H1 (cell line): ENCODE measurements at regions not wholly inside any gene's neighbourhood (a gene's known extent, or its start where the extent isn't known, plus 50 kb on each side); places are given as distances from the start of the nearest gene placed in this dataset.

Experiments used
- ATF2 ChIP-seq: IDR thresholded peaks from 2 replicates; pipeline ENCODE4 v1.6.1; 2012; ENCODE audit warnings: low read length, inconsistent platforms
- ATF3 ChIP-seq: IDR thresholded peaks from 2 replicates; pipeline ENCODE4 v1.6.1; 2011; ENCODE audit warnings: low read depth, mild to moderate bottlenecking, low read length; ENCODE audit not compliant: insufficient read depth
- CHD7 ChIP-seq: fragments of 300-600 bp; sonication (generic); IDR thresholded peaks from 2 replicates; pipeline ENCODE4 v1.7.1; 2012; ENCODE audit warnings: low read length, moderate library complexity, mild to moderate bottlenecking, inconsistent platforms; ENCODE audit not compliant: insufficient replicate concordance
- HDAC6 ChIP-seq: IDR thresholded peaks from one replicate; pipeline ENCODE4 v1.7.1; 2012; ENCODE audit warnings: low read depth, mild to moderate bottlenecking, inconsistent platforms, low read length, moderate library complexity
- PHF8 ChIP-seq: fragments of 200-600 bp; sonication (generic); conservative IDR thresholded peaks from 2 replicates; pipeline ENCODE4 v1.7.1; 2012; ENCODE audit warnings: low read depth, mild to moderate bottlenecking, inconsistent platforms, low read length, moderate library complexity
- POU5F1 ChIP-seq: IDR thresholded peaks from 2 replicates; pipeline ENCODE4 v1.6.1; 2011; ENCODE audit warnings: low read depth, mild to moderate bottlenecking, low read length, moderate library complexity
- RBBP5 ChIP-seq: IDR thresholded peaks from 2 replicates; pipeline ENCODE4 v1.7.1; 2012; ENCODE audit warnings: low read depth, mild to moderate bottlenecking, inconsistent platforms, low read length, moderate library complexity, borderline replicate concordance
- SIX5 ChIP-seq: IDR thresholded peaks from 2 replicates; pipeline ENCODE4 v1.6.1; 2011; ENCODE audit warnings: mild to moderate bottlenecking, low read depth, low read length
- SRF ChIP-seq: IDR thresholded peaks from 2 replicates; pipeline ENCODE4 v1.6.1; 2011; ENCODE audit warnings: mild to moderate bottlenecking, low read depth, low read length, moderate library complexity
- TBP ChIP-seq: IDR thresholded peaks from 2 replicates; pipeline ENCODE4 v1.6.1; 2011; ENCODE audit warnings: low read depth, low read length, improper control_type of control experiment

- TF ChIP-seq CHD7: no peak
- TF ChIP-seq SIX5: no peak
- no peak for TF ChIP-seq SRF
- no peak for TF ChIP-seq TBP
- no peak for TF ChIP-seq ATF3
- no peak for TF ChIP-seq HDAC6
- TF ChIP-seq PHF8: no peak
- TF ChIP-seq ATF2: no peak
- TF ChIP-seq POU5F1: no peak
- no peak for TF ChIP-seq RBBP5
Measured at GRCh38 chr7:156026076-156026600, 213.9 kb upstream of the SHH start (continued).
